ENCODE measurements at regions not wholly inside any gene's neighbourhood (a gene's known extent, or its start where the extent isn't known, plus 50 kb on each side); places are given as distances from the start of the nearest gene placed in this dataset.

DNA sequence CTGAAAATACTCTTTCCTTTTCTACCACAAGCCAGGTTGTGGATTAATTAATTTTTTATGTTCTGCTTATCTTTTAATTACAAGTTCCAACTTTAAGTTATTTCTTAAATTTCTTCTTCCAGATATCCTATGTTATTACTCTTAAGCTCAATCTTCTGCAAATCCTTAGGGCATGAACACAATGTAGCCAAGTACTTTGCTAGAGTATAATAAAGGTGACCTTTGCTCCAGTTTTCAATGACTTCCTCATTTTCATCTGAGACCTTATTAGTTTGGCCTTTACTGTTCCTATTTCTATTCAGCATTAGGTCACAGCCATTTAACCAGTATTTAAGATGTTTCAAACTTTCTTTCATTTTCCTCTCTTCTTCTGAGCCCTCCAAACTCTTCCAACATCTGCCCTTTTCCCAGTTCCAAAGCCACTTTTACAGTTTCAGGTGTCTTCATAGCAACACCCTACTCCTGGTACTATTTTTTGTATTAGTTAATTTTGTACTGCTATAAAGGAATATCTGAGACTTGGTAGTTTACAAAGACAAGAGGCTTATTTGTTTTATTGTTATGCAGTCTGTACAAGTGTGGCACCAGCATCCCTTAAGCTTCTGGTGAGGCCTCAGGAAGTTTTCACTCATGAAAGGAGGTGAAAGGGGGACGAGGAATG is 886.2 kb upstream of the GHITM start:
- no peak for DNase-seq

DNA sequence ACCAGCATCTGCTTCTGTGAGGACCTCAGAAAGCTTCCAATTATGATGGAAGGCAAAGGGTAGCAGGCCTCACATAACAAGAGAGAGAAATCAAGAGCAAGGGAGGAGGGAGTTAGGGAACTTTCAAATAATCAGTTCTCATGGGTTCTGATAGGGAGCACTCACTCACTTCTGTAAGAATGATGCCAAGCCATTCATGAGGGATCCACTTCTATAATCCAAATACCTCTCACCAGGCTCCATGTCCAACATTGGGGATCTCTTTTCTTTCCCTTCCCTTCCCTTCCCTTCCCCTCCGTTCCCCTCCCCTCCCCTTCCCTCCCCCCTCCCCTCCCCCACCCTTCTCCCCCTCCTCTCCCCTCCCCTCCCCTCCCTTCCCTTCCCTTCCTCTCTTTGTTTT is 884.6 kb upstream of the GHITM start:
- no peak for DNase-seq

DNA sequence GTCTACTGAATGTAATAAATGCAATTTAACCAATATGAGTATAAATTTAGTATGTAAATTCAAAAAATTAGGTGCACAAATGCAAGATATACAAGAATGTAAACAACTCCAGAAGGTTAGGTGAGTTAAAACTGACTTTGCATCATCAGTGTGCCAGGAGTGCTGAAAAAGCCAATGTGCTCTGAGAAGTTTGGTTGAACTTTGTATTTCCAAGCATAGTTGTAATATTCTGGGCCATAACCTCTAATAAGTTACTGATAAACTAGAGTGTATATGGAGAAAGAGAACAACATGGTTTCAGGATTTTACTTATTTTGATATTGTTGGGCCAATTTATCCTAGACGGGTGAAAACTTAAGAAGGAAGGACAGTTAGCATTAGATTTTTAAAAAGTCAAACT is 876.9 kb upstream of the GHITM start:
- DNase-seq: no peak

DNA sequence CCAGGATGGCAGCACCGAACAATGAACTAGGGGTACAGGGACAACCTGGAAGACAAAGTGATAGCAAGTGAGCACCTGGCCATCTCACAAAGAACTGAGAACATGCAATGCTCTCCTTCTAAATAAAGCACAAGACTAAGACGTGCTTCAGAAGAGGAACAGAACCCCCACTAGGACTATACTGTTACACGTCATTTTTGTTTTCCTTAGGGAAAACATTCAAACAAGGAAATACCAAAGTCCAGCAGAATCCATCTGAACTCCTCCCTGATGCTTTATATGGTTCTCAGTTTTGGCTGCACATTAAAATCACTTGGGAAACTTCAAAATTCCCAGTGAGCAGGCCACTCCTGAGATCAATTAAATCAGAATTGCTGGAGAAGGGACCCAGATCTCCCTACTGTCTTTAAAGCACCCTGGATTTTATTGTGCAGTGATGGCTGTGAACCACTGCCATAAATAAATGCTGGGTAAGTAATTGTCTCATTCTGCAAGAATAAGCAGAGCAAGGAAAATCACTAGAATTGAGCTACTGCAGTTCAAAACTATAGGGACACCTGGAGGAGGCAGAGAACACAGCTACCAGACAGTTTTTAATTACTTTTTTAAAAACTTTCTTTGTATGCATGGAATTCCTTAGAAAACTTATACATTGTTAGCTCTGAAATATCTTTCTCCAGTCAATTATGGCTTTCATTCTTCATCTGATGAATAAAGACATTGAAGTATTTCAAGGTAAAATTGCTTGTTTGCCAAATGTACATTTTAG is 866.5 kb upstream of the GHITM start:
- DNase-seq: no peak

DNA sequence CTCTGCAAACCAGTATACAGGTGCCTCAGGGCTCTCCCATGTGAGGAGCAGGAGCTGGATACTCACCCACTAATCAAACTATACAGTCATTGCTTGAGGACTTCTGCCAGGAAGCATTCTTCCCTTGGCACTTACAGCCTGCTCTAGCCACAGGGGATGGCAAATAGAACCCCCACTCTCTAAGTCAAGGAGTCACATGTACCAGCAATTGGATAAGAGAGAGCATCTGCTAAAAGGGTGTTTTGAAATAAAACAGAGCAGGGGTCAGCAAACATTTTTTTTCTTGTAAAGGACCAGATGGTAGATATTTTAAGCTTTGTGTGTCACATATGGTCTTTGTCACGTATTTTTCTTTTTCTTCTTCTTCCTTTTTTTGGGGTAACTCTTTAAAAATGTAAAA is 865.2 kb upstream of the GHITM start:
- DNase-seq: no peak

DNA sequence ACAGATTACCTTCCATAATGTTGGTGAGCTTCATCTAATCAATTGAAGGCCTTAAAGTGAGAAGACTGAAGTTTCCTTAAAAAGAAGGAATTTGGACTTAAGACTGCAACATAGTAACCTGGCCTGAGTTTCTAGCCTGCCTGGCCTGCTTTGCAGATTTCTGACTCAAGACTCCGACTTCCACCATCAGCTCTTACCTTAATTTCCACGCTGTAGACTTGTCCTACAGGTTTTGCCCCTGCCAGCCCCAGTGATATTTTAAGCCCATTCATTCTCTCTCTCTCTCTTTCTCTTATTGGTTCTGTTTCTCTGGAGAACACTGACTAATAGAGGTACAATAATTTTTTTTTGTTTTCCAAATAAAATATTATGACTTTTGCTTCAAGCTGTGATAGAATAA is 862.3 kb upstream of the GHITM start:
- DNase-seq: no peak

DNA sequence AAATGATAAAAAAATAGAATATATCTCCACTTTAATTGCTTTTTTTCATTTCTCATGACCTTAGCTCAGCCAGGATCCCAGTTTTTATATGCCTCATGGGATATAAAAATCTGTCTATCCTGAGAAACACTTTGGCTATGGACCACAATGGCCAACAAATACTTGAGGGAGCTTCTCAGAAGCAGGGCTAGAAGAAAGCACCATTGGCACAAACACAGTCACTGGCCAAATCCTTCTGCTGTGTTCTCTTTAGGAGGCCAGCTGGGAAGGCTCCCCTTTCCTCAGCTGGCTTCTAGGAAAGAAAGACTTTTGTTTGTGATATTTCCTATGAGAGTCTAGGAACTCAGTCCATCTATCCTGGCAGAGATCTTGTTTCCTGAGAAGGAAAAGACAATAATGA is 856.2 kb upstream of the GHITM start:
- no peak for DNase-seq

DNA sequence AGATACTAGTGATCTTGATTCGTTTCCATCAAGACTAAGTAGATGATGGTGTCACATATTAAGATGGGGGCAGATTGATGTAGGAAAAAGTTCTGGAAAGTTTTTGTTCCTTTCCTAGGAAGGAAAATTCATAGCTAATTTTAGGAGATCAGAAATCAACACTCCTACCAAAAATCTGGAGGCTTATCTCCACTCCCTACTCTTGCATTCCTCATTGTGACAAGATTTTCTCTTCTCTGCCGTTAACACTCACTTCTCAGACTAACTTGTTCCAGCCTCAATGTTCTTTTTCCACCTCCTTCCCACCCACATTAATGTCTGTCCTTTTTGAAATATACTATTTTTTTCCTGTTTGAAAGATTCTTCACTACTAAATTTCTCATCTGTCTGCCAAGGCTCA is 851.9 kb upstream of the GHITM start:
- no peak for DNase-seq

DNA sequence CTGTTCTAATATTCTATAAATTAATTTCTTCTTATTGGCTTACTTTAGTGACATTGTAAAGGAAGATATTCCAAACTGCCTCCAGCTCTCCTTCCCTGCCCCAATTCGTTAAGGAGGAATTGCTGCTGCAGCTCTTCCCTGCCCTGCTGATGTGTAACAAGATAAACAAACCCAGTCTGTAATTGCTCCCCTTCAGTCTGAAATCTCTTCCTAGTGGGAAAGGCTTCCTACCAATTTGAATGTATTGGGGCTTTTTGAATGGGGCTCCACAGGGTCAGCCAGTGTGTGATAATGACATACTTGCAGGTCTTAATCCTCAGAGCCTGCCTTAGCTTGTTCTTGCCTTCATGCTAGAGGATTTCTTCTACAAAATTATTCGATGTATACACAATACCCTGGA is 849.9 kb upstream of the GHITM start:
- no peak for DNase-seq

DNA sequence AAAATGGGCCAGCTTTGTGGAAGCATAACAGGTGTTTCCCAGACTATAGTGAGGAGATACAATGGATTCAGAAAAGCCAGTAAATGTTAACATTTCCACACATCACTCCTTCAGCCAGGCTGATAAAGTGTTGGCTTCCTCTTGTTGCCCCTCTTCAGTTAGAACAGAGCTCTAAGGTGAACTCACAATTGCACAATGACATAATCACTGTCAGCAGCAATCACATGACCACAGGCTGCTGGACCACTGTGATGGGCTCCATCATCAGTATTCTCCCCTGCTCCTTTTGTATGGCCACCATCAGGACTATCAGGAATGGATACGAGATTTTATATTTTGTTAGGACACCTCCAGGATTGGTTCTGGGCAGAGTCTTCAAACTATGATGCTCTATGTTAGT is 849.4 kb upstream of the GHITM start:
- no peak for DNase-seq

DNA sequence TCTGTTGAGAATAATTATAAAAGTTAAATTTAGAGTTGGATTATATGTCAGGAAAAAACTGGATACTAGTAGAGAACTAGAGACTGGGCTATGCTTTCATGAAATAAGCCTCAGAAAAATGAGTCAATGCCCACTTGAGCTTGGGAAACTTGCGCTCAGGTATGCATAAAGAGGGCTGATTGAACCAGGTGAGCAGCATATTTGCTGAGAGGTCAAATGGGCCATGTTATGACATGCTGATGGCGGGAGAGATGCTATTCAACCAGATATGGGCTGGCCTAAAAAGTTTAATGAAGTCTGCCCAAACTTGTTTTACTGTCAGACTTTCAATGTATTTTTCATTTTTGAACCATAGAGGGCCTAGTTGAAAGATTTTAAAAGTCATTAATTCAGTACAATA is 837.6 kb upstream of the GHITM start:
- no peak for DNase-seq

DNA sequence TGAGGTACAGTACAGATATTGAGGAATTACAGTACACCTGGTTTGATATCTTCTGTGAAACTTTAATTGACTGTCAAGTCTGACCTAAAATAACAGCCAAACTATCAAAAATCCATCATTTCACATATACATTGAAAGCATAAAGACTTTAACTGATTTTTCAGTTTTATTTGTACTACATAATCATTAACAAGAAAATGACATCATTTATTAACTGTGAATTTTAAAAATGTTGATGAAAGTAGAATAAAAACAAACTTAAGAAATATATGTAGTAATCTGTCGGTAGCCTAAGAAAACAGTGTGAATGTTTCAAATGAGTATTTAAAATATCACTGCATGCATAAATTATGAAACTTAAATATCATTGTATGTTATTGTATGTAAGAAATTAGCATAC is 836.7 kb upstream of the GHITM start:
- no peak for DNase-seq

DNA sequence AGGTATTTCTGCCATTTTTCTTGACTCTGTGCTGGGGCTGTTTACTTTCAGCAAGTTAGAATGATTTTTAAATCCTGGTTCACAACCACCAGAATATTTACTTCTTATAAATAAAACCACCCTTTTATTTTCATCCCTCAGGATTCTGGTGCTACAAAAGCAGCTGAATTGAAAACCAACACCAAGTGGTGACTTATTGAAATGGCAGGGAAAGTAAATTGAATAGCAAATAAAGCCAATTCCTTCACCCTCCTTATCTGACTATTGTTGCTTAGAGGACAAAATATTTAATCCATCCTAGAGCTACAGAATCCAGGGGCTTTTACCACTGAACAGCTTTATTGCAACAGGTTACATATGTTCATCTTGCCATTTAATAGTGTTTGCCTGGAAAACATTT is 828.6 kb upstream of the GHITM start:
- no peak for DNase-seq

DNA sequence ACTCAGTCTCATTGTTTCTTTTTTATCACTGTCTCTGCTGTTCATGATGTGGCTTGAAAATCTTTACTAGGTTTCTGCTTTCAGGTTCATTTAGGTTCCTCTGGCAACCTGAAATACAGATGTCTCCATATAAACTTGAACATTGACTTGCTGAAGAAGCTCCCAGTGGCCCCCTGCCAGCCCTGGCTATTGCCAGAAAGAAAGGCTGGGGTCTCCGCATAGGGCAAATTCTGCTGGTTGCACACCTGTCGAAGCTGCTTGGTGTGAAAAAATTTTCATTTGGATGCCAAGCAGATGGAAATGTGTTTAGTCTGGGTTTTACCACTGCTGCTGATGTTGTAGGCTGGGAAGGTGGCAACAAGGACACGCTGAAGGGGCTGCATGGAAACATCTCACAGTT is 826.7 kb upstream of the GHITM start:
- DNase-seq: no peak

DNA sequence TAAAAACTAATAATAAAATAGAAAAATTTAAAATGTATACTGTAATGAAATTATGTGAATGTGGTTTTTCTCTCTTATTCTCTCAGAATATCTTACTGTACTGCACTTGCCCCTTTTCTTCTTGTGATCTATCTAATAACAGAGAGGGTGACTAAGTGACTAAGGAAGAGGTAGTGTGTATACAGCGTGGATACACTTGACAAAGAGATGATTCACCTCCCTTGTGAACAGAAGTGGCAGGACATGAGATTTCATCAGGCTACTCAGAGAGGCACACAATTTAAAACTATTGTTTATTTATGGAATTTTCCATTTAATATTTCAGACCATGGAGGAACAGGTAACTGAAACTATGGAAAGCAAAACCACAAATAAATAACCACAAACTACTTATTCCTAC is 806.6 kb upstream of the GHITM start:
- DNase-seq: no peak

DNA sequence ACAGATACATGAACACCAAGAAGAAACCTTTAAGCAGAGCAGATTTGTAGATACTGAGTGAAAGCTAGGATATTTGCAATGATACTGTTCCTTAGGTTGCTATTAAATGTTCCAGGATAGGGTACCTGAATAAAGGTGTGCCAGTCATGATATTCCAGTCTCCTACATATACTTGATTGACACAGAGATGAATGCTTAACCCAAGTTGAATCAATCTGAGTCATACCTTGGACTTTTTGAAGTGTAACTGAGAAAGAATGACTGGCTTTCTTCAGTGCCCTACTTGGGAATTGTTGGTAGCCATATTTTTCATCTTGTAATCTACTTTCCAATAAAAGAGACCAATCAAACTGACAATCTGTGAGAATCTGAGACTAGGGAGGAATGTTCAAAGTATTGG is 805.7 kb upstream of the GHITM start:
- DNase-seq: no peak

DNA sequence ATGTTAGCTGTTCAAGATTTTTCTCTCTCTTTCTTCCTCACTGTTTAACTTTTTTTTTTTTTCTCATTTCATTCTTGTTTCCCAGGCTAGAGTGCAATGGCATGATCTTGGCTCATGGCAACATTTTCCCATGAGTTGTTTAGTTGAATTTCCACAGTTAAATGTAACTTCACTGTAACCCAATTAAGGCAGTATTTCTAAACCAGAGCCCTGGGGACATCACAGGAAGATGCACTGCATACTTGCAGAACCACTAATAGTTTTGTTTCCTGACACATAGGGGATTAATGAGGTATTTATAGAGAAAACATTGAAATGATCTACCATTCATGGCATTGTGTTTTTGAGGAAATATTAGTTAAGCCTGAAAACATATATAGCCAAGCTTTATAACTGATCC is 795.6 kb upstream of the GHITM start:
- no peak for DNase-seq

DNA sequence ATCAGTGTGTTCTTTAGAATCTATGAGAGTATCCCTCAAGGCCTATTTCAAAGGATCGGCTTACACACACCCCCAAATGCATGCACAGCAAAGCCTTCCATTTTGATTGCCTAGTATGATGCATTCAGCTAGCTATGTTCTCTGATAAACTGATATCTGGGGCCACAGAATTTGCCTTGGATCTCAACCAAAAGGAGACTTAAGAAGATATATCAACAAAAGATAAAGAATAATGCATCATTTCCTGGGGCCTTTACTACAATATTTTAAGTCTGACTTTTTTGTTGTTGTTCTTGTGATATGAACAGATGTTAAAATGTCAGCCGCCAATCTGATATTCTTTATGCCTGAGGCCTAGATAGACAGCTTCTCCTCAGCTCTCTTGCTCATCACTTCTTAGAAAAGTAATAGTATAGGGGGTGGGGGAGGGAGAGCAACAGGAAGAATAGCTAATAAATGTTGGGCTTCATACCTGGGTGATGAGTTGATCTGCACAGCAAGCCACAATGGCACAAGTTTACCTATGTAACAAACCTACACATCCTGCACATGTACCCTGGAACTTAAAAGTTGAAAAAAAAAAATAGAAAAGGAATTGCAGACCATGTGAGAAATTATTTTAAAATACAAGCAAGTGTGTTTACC is 792.9 kb upstream of the GHITM start:
- no peak for DNase-seq

DNA sequence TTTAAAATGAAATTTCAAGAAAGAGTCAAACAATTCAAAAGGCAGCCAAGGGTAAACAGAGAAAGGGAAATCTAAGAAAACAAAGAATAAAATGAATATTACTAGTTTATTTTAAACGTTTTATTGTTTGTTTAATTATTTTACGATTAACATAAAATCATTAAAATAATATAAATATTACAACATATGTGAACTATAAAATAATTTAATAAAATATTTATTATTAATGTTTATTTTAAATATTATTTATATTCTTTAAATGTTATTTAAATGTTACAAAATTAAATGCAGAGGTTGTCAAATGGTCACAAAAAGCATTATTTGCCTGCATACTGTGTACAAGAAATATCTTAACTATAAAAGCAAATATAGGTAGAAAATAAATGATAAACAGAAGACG is 786.7 kb upstream of the GHITM start:
- DNase-seq: no peak

DNA sequence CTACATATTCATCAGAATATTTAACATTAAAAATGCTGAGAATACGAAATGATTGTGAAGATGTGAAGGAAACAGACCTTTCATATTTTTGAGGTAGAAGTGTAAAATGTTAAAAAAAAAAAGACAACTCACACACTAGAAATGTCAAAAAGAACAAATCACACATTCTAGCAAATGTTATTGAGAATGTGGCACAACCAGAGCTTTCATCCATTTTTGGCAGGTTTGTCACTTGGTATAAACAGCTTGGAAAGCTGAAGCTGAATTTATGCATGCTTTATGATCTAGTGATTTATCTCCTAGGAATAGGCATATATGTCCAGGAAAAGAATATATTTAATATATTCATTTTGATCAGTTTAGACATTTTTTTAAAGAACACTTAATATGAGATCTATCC is 784.9 kb upstream of the GHITM start:
- DNase-seq: no peak

DNA sequence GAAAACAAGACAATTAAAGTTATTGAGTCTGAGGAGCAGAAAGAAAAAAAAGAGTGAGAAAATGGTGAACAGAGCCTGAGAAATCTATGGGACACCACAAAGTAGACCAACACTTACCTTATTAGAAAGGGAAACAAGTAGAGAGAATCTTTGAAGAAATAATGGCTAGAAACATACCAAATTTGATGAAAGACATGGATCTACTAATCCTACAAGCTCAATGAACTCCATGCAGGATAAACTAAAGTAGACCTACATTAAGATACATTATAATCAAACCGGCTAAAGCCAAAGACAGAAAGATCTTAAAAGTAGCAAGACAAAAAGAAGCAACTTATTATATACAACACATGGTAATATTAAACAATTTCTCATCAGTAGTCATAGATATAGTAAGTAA is 782.3 kb upstream of the GHITM start:
- no peak for DNase-seq

DNA sequence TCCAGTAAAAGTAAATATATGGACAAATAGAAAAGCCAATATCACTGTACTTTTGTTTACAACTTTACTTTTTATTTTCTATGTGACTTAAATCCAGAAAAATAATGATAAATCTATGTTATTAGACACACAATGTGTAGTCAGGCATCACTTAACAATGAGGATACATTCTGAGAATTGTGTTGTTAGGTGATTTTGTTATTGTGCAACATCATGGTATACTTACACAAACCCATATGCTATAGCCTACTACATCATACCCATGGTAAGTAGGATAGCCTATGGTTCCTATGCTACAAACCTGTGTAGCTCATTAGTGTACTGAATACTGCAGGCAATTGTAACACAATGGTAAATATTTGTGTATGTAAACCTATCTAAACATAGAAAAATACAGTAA is 781.7 kb upstream of the GHITM start:
- no peak for DNase-seq

DNA sequence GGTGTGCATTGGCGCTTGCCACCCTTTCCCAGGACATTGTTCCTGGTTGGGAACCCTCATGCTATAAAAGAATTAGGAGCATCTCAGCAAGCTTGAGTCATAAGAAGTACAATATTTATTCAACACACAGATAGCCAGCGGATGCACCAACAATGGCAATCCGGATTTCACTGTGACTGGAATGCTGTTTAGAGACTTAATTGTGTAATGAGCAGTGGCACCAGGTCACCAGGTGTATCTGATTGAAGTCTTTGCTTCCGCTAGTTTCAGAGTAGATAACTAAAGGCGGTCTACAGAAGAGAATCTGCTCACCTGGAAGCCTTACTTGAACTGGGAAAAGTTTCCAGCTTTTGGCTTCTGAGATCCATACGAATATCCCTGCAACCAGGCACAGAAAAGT is 772.3 kb upstream of the GHITM start:
- no peak for DNase-seq

DNA sequence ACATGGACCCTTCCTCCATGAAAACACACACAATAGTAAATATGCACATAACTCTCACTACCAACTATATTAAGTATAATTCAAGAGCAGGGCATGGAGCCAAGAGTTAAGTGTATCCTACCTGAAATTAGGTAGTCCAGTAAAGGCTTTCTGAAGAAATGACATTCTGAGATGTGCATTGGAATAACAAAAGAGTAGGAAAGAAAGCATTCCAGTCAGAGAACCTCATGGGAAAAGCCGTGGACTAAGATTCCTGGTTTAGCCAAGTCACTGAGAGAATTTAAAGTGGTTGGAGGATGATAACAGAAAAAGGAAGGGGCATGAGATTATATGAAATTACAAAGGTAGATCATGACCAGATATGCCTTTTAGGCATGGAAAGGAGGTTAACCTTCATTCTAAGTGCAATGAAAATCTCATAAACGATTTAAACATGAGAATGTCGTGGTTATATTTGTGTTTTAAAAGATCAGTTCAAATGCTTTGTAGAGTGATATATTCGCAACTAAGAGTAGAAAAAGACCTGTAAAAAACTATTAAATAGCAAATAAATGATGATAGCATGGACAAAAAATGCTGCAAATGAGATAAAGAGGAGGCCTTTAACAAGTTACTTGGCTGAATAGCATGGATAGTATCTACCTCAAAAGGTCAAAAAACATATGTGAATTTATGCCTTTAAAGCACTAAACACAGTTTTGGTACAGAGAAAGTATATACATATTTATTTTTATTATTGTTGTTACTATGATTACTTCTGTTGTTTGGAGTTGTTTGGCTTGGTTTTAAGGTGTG is 767.4 kb upstream of the GHITM start:
- no peak for DNase-seq

Data from SW 1271 (cell line).